ENCODE measurements at regions not wholly inside any gene's neighbourhood (a gene's known extent, or its start where the extent isn't known, plus 50 kb on each side); places are given as distances from the start of the nearest gene placed in this dataset.

GRCh38 chr1:238312969-238313368 lies 422.2 kb upstream of the ZP4 start:
- TF ChIP-seq ZFX (IDR thresholded peaks at IDR 0.05): no peak
- TF ChIP-seq CTCF (conservative IDR thresholded peaks at IDR 0.05): no peak
